GM23248 (cell line): ENCODE measurements at regions not wholly inside any gene's neighbourhood (a gene's known extent, or its start where the extent isn't known, plus 50 kb on each side); places are given as distances from the start of the nearest gene placed in this dataset.

Source experiments
- EZH2 ChIP-seq: fragments of 200-600 bp; sonication (generic); IDR thresholded peaks from 2 replicates; pipeline ENCODE4 v1.6.1; 2018; ENCODE audit warnings: antibody characterized with exemption, mild to moderate bottlenecking; ENCODE audit not compliant: insufficient read depth, poor library complexity, severe bottlenecking
- EZH2phosphoT487 ChIP-seq: fragments of 200-600 bp; sonication (generic); IDR thresholded peaks from 2 replicates; pipeline ENCODE4 v1.6.1; 2018; ENCODE audit warnings: antibody characterized with exemption, moderate library complexity, mild to moderate bottlenecking, low read depth; ENCODE audit not compliant: insufficient read depth

GRCh38 chr6:63486196-63486595, 86.1 kb upstream of the LOC128125822 start:
- TF ChIP-seq EZH2 = no peak
- TF ChIP-seq EZH2phosphoT487 = no peak
